GM18499 (cell line): ENCODE measurements at regions not wholly inside any gene's neighbourhood (a gene's known extent, or its start where the extent isn't known, plus 50 kb on each side); places are given as distances from the start of the nearest gene placed in this dataset.
"Not testable (repeated sequence)": the region's sequence is repeated elsewhere in the genome, so short reads cannot be mapped to it uniquely, and the experiment has no call there.

Experiments used
- ATAC-seq: cut with Tn5 transposase; IDR thresholded peaks from one replicate; pipeline ENCODE4 v1.9.1; 2021; ENCODE audit warnings: moderate number of reproducible peaks; ENCODE audit not compliant: insufficient read depth, unreplicated experiment

GRCh38 chr14:71539650-71540285, 392.5 kb upstream of the RGS6 start:
- no peak for ATAC-seq

DNA sequence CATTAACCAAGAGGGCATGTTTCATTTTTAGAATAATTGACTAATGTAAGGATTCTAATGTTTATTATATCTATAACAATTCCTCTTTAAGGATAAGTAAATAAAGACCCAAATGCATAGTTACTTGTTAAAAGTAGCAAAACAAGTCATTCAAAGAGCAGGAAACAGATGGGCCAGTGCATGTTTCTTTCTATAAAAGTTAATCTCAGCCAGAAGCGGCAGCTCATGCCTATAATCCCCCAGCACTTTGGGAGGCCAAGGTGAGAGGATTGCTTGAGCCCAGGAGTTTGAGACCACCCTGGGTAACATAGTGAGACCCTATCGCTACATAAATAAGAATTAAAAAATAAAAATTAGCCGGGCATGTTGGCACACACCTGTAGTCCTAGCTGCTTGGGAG, 391.0 kb upstream of the RGS6 start:
- no peak for ATAC-seq

GRCh38 chr14:71541973-71542690, 390.1 kb upstream of the RGS6 start:
- ATAC-seq = no peak

DNA sequence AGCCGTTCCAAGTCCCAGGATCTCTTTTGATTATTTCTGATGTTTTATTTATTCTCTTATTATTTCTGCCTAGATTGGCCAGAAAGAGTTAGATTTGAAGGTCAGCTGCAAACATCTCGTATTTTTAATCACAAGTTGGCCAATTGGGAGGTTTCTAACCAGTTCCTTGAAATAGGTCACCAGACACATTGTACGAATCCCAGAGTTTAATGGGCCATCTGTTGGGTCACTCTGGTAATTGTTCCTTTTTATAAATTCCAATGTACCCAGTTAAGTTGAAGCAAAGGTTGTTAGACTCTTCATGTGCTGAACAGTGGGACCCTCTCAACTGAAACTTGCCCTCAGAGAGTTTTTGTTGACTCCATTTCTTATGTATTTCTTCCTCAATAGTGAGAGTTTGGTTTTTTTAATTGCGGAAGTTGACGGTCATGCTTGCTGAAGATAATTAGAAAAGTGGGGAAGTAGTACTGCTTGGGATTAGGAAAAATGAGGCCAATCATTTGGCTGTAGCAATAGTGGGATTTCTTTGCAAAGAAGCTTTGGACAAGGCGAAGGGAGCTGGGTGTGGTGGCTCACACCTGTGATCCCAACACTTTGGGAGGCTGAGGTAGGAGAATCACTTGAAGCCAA, 382.7 kb upstream of the RGS6 start:
- no peak for ATAC-seq

- ATAC-seq = no peak
Observed at GRCh38 chr14:71550367-71550766, 381.9 kb upstream of the RGS6 start.

- no peak for ATAC-seq
Observed at GRCh38 chr14:71551291-71551950, 380.8 kb upstream of the RGS6 start.

- ATAC-seq = no peak
Observed at GRCh38 chr14:71552809-71553208, 379.4 kb upstream of the RGS6 start.

DNA sequence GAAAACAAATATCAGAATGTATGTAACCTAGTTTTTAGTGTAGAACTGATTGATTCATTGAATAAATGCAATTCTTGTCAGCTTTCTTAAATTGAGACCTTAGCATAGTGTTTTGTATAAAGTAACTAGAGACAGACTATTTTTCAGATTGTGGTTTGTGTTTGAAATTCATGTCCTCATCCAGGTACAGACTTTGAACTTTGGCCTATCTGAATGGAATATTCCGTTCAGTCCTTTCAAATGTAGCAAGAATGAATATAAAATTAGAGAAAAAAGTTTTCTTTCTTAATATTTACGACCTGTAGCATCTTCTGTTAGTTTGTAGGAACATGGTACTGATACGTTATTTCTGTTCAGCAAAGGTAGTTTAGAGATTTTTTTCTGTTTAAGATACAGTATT, 378.4 kb upstream of the RGS6 start:
- no peak for ATAC-seq

DNA sequence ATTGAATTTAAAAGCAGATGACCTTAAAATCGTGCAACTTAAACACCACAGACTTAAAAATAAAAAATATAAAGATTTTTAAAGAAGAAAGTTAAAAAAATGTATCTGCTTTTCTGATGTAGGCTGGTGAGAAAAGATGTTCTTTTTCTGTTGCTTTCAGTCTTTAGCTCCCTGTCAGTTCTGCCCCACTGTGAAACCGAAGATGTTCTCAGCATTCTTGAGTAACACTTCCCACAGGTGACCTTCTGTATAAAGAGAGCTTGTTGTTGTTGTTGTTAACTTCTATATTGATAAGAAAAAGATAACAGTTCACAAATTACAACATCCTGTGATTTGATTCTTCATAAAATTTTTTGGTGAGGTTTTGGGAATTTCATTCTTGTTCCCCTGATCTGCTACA, 377.9 kb upstream of the RGS6 start:
- no peak for ATAC-seq

- ATAC-seq = no peak
Observed at GRCh38 chr14:71554959-71555612, 377.1 kb upstream of the RGS6 start.

- ATAC-seq = peak; percentile 58
Observed at GRCh38 chr14:71555654-71556559, 376.3 kb upstream of the RGS6 start.

DNA sequence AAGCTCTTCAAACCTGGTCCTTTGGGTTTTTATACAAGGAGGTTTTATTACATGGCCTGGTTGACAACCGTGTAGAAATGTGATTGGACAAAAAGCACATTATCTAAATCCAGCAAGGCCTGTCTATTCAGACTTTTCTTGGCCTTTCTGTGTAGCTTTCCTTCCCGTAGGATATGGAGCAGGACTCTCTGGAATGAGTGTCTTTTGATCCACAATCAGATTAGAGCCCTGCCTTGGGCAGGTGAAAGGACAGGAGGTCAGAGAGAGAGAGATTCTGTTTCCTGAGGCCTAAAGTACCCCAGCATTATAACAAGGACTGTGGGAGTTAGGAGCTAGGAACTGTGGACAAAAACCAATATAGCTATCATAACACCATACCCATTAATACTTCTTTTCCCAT, 375.5 kb upstream of the RGS6 start:
- ATAC-seq = no peak

GRCh38 chr14:71557351-71557750, 374.9 kb upstream of the RGS6 start:
- no peak for ATAC-seq

DNA sequence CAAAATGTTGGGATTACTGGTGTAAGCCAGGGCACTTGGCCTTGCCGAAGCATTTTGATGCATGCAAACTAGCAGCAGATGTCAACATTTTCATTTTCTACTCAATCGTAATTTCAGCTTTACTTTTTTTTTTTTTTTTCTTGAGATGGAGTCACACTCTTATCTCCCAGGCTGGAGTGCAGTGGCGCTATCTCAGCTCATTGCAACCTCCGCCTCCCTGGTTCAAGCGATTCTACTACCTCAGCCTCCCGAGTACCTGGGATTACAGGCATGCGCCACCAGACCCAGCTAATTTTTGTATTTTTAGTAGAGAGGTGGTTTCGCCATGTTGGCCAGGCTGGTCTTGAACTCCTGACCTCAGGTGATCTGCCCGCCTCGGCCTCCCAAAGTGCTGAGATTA, 373.3 kb upstream of the RGS6 start:
- ATAC-seq = not testable (repeated sequence)

DNA sequence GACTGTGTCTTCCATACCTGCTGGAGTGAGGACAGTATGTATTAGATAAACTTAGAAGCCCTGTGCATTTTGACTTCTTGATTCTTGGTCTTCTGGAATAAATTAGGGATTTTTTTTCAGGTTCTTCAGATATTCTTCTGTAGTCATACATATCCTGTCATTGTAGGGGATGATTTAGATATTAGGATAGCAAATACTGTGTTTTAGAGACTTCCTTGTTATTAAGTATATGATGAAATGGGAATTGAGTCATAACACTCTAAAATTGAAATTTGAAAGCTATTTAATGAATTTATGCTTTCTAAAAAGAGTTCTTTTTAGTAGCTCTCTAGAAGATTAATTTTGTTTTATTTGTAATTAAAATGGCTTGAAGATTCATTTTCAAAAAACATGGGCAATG, 371.5 kb upstream of the RGS6 start:
- no peak for ATAC-seq

- no peak for ATAC-seq
Observed at GRCh38 chr14:71563492-71564153, 368.6 kb upstream of the RGS6 start.

- no peak for ATAC-seq
Observed at GRCh38 chr14:71566276-71566675, 366.0 kb upstream of the RGS6 start.

GRCh38 chr14:71567499-71568133, 364.6 kb upstream of the RGS6 start:
- ATAC-seq = not testable (repeated sequence)

DNA sequence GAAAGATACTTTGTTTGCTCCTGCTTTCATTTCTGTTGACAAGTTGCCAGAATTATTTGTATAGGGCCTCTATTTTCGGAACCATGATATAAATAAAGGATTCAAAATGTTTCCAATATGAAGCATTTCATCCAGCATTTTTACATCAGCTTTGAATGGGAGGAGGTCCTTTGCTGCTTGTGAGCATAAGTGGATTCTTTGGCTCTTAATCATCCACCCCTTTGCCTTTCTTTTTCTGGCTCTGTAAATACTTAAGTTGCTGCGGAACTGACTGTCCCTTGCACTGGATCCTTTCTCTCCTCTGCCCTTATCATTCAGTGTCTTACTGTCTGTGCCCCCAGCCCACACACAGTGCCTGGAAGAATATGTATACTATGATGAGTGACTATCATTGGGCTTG, 357.3 kb upstream of the RGS6 start:
- ATAC-seq = no peak
